ENCODE measurements at regions not wholly inside any gene's neighbourhood (a gene's known extent, or its start where the extent isn't known, plus 50 kb on each side); places are given as distances from the start of the nearest gene placed in this dataset.
"Not testable (repeated sequence)": the region's sequence is repeated elsewhere in the genome, so short reads cannot be mapped to it uniquely, and the experiment has no call there.

DNA sequence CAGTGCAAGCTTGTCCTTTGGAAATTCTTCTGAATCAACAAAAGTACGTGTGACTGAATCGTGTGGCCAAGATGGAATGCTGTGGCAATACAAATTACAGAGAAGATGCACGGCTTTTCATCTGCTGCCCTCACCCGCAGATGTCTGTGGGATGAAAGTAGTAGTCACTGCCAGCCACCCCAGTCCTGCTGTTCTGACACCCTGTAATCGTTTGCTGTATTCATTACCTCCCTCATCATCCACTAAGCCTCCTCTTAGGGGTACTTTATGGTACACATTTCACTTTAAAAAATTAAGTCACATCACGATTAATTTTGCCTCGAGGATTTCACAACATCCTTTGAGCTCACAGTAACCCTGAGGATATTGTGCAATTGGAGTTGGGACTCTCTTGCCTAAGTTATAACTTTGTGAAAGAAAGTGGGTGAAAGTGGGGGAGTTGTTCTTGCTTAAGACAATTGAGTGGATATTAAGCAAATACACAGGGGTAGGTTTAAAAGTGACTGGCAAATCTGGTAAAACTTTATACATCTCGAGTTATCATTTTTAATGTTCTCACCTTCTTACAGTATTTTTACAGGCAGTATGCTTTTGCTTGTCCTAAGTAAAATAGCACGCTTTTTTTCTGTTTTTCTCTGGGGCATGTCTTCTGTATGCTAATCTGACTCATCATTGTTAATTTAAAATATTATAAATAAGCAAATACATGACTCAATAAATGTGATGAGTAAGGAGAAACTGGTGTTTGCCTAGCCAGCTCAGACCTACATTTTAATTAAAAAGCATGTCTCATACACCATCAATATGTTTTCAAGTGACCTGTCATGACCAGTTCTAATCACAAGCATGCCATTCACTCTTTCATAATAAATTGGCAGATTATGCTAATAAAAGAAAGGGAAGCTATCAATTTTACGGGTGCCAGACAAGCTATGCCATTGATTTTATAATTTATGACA, 680.9 kb downstream of the IRS1 start:
- DNase-seq = no peak

GRCh38 chr2:226117510-226118065, 682.0 kb downstream of the IRS1 start:
- DNase-seq = no peak

- DNase-seq = no peak
Observed at GRCh38 chr2:226116346-226116745, 683.3 kb downstream of the IRS1 start.

- no peak for DNase-seq
Observed at GRCh38 chr2:226115832-226116200, 683.8 kb downstream of the IRS1 start.

DNA sequence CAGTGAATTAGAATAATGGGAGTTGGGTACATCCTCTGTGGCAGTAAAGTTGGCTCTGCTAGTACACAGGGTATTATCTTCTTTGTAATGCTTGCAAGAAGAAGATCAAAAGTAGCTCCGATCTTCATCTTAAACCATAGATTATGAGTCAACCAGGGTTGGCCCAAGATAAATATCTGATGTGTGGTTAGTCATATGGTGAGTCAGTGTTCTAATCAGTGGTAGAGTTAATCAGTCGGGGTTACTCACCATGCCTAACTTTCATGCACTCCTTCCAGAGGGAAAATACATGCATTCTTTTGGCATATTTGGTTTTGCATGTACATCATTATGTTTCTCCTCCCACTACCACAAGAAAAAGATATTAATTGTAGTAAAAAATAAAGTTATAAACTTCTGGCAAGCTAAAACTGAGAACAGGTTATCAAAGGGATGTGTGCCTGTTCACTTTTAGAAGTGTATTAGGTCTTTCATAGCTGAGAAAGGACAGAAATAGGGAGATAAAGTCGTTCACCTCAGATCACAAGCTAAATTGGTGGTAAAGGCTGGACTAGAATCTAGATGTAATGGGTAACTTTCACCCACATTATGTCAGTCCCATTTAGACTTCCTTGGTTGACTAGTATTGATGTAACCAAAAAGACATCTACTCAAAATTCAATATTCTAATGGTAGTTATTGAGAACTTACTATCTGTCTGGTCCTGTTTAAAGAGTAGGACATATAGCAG, 684.4 kb downstream of the IRS1 start:
- no peak for DNase-seq

GRCh38 chr2:226114436-226114835, 685.2 kb downstream of the IRS1 start:
- no peak for DNase-seq

DNA sequence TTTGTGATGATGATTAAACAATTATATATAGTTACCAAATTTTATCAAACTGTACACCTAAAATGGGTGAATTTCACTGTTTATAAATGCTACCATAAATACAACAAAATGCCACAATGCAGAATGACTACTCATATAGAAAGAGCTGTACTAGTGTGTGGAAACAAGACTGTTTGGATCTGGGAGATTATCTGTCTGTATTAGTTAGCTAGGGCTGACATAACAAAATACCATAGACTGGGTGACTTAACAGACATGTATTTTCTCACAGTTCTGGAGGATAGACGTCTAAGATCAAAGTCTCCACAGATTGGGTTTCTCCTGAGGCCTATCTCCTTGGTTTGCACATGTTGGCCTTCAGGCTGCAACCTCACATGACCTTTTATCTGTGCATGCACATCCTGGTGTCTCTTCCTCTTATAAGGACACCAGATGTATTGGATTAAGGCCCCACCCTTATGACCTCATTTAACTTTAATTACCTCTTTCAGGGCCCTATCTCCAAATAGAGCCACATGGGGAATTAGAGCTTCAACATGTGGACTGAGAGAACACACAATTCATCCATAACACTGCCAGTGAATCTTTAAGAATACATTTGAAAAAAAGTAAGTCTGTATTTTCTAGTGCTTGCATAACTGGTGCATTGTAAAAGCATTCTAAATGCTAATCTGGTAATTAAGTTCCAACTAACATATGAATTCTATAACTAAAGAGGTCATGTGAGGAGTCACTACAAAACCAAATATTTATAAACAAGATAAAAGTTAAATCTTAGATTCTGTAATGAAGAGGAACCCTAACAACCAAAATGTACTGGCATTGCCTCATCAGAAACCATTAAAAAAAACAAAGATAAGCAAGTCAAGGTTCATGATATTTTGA, 699.6 kb downstream of the NYAP2 start:
- DNase-seq = no peak

DNA sequence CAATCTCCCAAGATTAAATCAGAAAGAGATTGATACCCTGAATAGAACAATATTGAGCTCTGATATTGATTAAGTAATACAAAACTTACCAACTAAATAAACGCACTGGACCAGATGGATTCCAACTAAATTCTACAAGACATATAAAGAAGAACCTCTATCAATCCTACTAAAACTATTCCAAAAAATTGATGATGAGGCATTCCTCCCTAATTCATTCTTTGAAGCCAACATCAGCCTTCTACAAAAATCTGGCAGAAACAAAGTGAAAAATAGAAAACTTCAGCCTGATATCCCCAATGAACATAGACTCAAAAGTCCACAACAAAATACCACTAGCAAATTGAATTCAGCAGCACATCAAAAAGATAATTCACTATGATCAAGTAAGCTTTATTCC, 695.5 kb downstream of the NYAP2 start:
- DNase-seq = no peak

DNA sequence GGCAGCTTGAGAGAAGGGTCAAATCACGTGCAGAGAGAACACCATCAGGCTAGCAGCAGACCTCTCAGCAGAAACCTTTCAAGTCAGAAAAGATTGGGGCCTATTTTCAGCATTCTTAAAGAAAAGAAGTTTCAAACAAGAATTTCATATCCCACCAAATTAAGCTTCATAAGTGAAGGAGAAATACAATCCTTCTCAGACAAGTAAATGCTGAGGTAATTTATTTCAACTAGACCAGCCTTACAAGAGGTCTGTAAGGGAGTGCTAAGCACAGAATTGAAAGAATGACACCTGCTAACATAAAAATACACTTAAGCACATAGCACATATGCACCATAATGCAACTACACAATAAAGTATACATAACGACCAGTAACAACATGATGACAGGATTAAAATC, 693.9 kb downstream of the NYAP2 start:
- DNase-seq = no peak

GRCh38 chr2:226088366-226088674, 688.8 kb downstream of the NYAP2 start:
- DNase-seq = no peak

DNA sequence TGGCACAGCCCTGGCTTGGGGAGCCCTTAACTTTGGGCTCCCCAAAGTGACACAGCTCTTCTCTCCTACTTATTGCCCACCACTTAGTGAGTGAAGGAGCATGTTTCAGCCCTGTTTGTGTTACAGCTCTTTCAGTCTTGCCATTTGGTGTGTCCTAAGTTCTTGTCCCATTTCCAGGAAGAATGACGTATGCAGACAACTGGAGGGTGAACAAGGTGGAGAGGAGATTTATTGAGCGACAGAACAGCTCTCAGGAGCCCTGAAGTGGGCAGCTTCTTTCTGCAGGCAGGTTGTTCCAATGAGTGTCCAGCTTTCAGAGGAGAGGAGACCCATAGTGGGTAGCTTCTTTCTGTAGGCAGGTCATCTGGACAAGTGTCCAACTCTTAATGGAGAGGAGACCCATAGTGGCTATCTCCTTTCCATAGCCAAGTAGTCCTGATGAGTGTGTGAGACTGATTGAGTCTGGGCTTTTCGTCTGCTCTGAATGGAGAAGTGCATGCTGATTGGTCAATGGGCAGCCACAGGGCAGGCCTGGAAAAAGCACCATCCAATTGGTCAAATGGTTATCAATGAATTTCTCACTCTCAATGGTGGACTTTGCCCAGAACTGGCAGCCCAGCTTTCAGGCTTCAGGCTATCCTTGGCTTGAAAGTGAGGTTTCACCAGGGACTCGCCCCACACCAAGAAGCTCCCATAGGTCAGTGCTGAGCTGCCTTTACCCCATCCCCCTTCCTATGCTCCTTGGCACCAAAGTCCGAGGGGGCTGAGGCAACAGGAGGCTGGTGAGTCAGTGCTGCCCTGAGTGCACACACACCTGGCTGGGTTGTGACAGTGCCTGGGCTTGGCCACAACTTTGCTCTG, 688.2 kb downstream of the NYAP2 start:
- DNase-seq = no peak

DNA sequence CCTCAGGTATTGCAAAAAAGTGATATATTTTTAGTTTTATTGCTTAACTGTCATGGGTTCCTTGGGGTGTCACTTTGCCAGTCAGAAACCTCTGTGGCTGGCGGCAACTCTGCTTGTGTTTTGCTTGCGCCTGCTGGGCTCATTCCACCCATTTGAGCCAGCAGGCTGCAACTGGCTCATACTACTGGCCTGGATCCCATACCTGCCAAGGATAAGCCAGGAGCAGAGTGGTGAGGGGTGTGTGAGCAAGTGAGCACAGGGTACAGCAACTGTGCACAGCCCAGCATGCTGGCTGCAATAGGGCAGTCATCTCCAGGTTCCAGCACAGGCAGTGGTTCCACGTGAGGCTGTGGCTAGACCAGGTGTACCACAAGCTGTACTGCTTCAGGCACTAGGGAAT, 687.5 kb downstream of the NYAP2 start:
- DNase-seq = no peak

DNA sequence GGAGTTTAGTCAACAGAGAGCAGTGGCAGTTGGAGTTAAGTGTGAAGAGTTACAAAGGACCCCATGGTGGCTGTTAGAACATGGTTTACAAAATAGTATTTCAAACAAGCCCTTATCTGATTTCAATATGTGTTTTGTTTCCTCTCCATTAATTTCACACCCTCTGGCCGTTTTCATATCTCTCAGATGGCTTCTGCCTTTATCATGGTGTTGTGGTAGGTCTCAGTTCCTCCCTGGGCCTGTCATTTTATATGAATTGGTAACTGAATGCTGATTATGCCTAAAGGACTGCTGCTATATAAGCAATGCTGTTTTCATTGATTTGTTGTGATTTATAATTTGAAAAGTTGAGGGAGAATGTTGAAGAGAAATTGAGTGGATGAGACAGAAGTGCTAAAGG, 686.7 kb downstream of the NYAP2 start:
- no peak for DNase-seq

DNA sequence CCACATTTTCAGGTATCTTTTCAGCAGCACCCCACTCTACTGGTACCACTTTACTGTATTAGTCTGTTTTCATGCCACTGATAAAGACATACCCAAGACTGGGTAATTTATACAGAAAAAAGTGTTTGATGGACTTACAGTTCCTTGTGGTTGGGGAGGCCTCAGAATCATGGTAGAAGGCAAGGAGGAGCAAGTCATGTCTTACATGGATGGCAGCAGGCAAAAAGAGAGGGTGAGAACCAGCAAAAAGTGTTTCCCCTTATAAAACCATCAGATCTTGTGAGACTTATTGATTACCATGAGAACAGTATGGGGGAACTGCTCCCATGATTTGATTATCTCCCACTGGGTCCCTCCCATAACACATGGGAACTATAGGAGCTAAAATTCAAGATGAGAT, 685.9 kb downstream of the NYAP2 start:
- DNase-seq = not testable (repeated sequence)

- no peak for DNase-seq
Observed at GRCh38 chr2:226080334-226080733, 680.8 kb downstream of the NYAP2 start.

- DNase-seq = no peak
Observed at GRCh38 chr2:226079671-226080181, 680.2 kb downstream of the NYAP2 start.

DNA sequence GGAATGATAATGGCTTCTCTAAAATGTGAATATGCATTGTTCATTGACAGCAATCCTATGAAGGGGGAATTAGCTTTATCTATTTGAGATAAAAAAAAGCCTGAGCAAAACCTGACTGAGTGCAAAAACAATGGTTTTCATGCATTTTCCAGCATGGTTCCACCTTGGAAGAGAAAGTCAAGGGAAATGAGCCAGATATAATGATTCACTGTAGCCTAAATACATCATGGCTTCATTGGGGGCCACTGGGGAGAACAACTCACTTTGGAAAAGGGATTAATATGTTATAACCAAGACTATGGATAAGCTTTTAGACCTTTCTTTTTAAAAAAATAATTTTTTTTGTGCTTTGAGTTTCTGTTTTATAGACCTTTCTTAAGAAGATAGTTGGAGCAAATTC, 679.7 kb downstream of the NYAP2 start:
- no peak for DNase-seq

DNA sequence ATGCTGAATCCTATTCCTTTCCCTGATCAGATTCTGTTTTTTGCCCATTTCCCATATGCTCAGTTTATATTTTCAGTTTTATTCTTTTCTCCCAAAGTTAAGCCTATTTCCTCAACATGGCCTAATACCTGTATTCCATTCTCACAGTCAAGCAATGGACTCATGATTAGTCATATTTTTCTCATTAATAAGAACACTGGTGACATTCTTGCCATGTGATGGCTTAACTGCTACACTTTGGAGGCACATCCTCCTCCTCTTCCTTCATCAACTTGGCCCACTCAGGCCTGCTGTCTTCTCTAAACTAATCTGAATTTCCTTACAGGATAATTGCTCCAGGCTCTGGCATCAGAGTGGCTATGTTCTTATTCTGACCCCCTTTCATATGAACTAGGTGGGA, 679.2 kb downstream of the NYAP2 start:
- no peak for DNase-seq

- DNase-seq = no peak
Observed at GRCh38 chr2:226077841-226078240, 678.3 kb downstream of the NYAP2 start.

- DNase-seq = no peak
Observed at GRCh38 chr2:226077031-226077430, 677.5 kb downstream of the NYAP2 start.

- DNase-seq = no peak
Observed at GRCh38 chr2:226076529-226076928, 677.0 kb downstream of the NYAP2 start.

DNA sequence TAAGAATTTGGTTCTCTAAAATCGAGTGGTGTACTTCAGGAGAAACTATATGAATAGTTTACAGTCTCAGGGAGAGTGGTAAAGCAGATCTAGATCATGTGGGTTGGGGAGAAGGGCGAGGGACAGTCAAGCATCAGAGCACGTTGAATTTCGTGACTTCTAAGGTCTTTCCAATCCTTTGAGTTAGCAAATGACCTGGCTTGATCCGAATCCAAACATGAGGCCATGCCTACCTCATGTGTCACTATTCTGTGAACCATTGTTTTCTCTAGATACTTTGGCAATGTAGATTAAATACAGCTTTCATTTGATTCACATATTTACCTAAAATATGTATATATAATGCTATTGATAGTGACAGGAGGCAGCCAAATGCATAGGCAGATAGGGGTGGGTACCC, 674.9 kb downstream of the NYAP2 start:
- no peak for DNase-seq

Measured in cerebellar nuclear complex (tissue), 1 donor.